Skeletal muscle tissue (tissue), 3 donors: ENCODE measurements at regions not wholly inside any gene's neighbourhood (a gene's known extent, or its start where the extent isn't known, plus 50 kb on each side); places are given as distances from the start of the nearest gene placed in this dataset.

ENCODE experiments used
- H3K27ac ChIP-seq: one replicate; pipeline ENCODE4 v1.7.0; 2013; ENCODE audit warnings: mild to moderate bottlenecking, low read depth, low read length, inconsistent platforms
- H3K27me3 ChIP-seq, 3 donors: one replicate each; pipeline ENCODE4 v1.7.0; 2013; ENCODE audit warnings: low read length in 3 of 3; ENCODE audit not compliant: control insufficient read depth in 3 of 3, insufficient read depth in 3 of 3
- H3K36me3 ChIP-seq, 3 donors: one replicate each; pipeline ENCODE4 v1.7.0; 2013; ENCODE audit warnings: low read length in 3 of 3; ENCODE audit not compliant: control insufficient read depth in 3 of 3, insufficient read depth in 3 of 3
- H3K4me1 ChIP-seq, 3 donors: one replicate each; pipeline ENCODE4 v1.7.0; 2013; ENCODE audit warnings: low read length in 3 of 3, mild to moderate bottlenecking in 3 of 3; ENCODE audit not compliant: control insufficient read depth in 3 of 3, insufficient read depth in 3 of 3
- H3K4me3 ChIP-seq, 3 donors: one replicate each; pipeline ENCODE4 v1.7.0; 2013; ENCODE audit warnings: low read length in 3 of 3
- H3K9ac ChIP-seq, 3 donors: one replicate each; pipeline ENCODE4 v1.7.0; 2013; ENCODE audit warnings: low read length in 3 of 3, mild to moderate bottlenecking in 3 of 3, moderate library complexity in 2 of 3, low read depth in 1 of 3
- H3K9me3 ChIP-seq, 3 donors: one replicate each; pipeline ENCODE4 v1.7.0; 2013; ENCODE audit warnings: low read length in 3 of 3; ENCODE audit not compliant: control insufficient read depth in 3 of 3
- donor health status: Osteomylitis.

DNA sequence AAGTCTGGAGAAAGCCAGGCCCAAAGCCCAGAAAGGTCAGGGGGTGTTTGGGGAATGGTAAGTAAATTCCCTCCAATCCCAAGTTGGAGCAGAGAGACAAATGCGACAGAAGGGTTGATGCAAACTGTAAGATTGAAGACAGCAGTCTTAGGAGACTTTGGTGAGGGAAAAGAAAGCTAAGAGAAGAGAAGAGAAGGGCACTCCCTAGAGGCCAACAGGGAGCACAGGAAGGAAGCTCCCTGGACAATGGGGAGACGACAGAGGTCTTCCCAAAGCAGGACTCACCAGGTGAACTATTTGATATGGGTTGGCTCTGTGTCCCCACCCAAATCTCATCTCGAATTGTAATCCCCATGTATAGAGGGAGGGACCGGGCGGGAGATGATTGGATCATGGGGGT lies 151.5 kb downstream of the KIF20B start:
- no peak overlapping the region for H3K9ac ChIP-seq
- H3K4me3 ChIP-seq, result no peak overlapping the region
- H3K9me3 ChIP-seq, result peaks cover 0 to 4% (median 0%) of the 10 kb centered on the region in 3 donors
- H3K27ac ChIP-seq, result no peak overlapping the region
- peaks cover 0 to 7% (median 0%) of the 10 kb centered on the region in 3 donors for H3K27me3 ChIP-seq
- no peaks in the 10 kb centered on the region for H3K36me3 ChIP-seq
- H3K4me1 ChIP-seq, result no peaks in the 10 kb centered on the region

DNA sequence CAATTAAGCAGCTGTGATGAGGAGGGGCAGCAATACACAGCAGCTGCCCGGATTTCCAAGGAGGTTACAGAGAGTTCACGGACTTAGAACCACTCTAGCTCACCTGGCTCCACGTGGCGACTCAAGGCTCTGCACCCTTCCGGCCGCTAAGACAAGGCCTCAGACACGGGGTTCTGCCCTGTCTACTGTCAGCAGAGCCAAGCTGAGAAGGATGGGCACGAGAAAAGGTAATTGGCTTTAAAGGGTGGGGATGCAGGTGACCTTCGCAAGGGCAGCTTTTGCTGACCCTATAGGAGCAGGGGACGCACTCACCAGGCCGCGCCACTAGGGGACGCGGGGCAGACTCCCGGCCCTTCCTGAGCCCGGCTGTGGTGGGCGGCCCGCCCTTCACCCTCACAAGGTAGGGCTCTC lies 152.4 kb downstream of the KIF20B start:
- Histone ChIP-seq H3K9ac (no peak overlapping the region), H3K4me1 (no peaks in the 10 kb centered on the region), H3K27ac (no peak overlapping the region), H3K9me3 (peaks cover 0 to 4% (median 0%) of the 10 kb centered on the region in 3 donors), H3K36me3 (no peaks in the 10 kb centered on the region), H3K27me3 (peaks cover 0 to 7% (median 0%) of the 10 kb centered on the region in 3 donors), H3K4me3 (no peak overlapping the region)

DNA sequence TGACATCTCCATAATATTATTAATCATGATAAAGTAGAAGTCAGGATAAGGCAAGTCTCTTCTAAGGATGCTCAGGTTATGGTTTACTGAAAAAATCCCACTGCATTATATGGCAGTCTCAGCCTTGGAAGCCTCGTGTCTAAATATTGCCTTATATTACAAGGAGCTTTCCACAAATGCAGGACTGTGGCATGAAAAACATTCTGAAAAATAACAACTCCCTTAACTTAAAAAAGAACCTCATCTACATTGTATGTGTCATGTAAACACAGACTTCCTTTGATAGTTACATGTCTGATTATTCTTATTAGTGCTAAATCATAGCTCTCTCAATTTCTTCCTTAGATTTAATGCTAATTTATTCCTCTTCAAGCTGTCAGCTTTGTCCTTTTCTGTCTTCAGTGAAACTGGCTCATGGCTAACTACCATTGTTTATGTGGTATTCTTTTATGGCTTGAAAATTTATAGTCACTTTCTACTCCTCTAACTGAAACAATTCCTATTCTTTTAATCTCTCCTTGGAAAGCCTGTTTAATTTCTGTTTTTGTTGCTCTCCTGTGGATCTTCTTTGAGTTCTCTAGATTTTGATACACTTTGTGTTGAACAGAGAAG lies 156.1 kb downstream of the KIF20B start:
- H3K9ac ChIP-seq, result no peak overlapping the region
- H3K27me3 ChIP-seq, result peaks cover 0 to 7% (median 0%) of the 10 kb centered on the region in 3 donors
- no peaks in the 10 kb centered on the region for H3K4me1 ChIP-seq
- H3K9me3 ChIP-seq, result no peaks in the 10 kb centered on the region
- H3K4me3 ChIP-seq, result no peak overlapping the region
- no peak overlapping the region for H3K27ac ChIP-seq
- H3K36me3 ChIP-seq, result no peaks in the 10 kb centered on the region

DNA sequence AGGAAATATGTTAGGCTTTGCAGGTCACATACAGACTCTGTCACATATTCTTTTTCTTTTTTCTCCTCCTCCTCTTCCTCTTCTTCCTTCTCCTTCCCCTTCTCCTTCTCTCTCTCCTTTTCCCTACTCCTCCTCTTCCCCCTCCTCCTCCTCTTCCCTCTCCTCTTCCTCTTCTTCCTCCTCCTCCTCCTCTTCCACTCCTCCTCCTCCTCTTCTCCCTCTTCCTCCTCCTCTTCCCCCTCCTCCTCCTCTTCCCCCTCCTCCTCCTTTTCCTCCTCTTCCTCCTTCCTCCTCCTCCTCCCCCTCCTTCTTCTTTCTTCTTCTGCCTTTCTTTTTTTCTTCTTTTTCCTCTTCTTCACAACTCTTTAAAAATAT lies 159.8 kb downstream of the KIF20B start:
- Histone ChIP-seq H3K27ac (no peak overlapping the region), H3K9me3 (no peaks in the 10 kb centered on the region), H3K4me3 (no peak overlapping the region)

DNA sequence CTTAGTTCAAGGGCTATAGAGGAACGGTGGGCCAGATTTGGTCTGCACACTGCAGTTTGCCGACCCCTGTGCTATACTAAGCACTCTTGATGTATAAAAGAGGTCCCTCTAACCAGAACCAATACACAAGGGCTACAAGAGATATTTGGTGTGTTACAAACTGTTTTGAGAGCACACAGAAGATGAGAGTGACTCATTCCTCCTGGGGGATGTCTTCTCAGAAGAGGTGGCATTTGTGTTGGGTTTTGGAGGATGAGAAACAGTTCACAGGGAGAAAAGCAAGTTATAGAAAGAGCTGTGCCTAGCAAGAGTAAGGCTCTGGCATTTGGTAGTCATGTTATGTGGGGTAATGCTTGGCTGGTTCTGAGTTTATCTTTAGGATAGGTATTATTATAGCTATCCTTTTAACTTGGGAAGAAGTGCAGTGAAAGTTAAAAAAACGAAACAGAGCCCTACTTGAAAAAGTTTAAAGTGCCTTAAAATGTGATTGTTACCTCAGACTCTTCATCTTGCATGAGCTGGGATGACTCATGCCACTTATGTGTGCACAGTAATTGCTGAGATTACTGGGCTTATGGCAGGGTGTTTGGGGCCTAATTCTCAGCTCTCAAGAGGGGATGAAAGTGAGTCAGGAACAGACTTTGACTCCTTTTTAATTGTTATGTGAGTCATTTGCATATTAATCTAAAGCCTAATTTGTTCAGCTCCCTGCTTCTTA lies 160.4 kb downstream of the KIF20B start:
- Histone ChIP-seq H3K9ac (no peak overlapping the region), H3K4me1 (no peaks in the 10 kb centered on the region), H3K27ac (no peak overlapping the region), H3K9me3 (no peaks in the 10 kb centered on the region), H3K36me3 (no peaks in the 10 kb centered on the region), H3K27me3 (no peaks in the 10 kb centered on the region), H3K4me3 (no peak overlapping the region)

More for the DNA sequence above, 159.8 kb downstream of the KIF20B start:
- Histone ChIP-seq H3K9ac (no peak overlapping the region), H3K36me3 (no peaks in the 10 kb centered on the region), H3K27me3 (no peaks in the 10 kb centered on the region), H3K4me1 (no peaks in the 10 kb centered on the region)

DNA sequence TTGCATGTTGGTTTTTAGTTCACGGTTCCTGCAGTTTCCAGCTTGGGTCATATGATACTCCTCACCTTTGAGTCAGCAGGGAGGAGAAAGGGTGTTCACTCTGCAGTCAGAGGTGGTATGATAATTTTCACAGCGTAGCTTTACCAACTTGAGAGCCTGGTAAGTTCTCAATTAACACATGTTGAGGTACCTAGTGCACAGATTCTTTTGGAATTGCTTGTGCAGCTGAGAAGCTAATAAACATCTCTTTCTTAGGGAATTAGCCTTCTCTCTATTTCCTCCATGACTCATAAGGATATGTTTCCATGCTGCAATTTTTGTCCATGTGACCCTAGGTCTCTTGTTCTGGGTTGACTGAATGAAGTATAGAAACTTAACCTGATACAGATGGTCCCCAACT lies 166.6 kb downstream of the KIF20B start:
- no peak overlapping the region for H3K4me3 ChIP-seq
- no peak overlapping the region for H3K9ac ChIP-seq
- no peak overlapping the region for H3K27ac ChIP-seq
- no peaks in the 10 kb centered on the region for H3K4me1 ChIP-seq
- no peaks in the 10 kb centered on the region for H3K36me3 ChIP-seq
- no peaks in the 10 kb centered on the region for H3K9me3 ChIP-seq
- H3K27me3 ChIP-seq, result no peaks in the 10 kb centered on the region

DNA sequence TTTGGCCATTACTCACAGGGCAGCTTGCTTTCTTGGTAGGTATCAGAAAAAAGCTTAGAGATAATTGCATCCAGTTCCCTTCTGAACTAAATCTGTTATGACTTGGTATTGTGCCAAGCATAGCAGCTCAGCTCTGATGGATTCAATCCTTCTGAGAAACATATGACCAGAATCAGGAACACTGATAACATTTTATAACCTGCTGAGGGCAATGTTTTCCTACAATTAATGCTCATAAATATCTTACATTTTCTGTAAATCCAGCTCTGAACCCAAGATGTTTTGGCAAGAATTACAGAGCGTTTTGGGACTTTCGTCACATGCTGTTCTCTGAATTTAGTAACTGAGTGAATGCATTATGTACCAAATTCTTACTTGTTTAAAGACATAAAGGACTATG lies 167.8 kb downstream of the KIF20B start:
- no peak overlapping the region for H3K27ac ChIP-seq
- no peaks in the 10 kb centered on the region for H3K27me3 ChIP-seq
- H3K36me3 ChIP-seq, result no peaks in the 10 kb centered on the region
- no peaks in the 10 kb centered on the region for H3K4me1 ChIP-seq
- no peak overlapping the region for H3K9ac ChIP-seq
- H3K4me3 ChIP-seq, result no peak overlapping the region
- H3K9me3 ChIP-seq, result no peaks in the 10 kb centered on the region

DNA sequence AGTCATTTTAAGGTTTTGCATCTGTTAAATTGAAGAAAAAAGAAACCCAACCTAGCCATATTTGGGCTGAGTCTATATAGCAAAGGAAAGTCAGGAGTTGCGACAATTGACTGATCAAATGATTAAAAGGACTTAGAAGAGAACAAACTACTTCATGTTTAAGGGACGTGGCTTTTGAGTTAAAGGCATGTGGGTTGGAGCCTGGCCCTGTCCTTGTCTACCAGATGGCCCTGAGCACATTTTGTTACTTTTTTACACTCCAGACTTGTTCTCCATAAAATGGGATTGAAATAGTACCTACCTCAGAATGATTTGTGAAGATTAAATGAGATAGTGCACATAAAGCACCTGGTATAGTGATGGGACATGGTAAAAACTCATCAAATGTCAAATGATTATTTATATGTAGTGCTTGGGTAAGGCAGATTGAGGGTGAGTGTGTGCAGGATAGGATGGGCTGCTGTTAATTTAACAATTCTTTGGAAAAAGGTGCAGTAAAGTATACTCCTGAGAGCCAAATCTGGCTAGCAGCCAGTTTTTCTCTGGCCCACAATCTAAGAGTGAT lies 168.3 kb downstream of the KIF20B start:
- H3K36me3 ChIP-seq, result no peaks in the 10 kb centered on the region
- H3K4me1 ChIP-seq, result no peaks in the 10 kb centered on the region
- no peak overlapping the region for H3K27ac ChIP-seq
- no peaks in the 10 kb centered on the region for H3K9me3 ChIP-seq
- H3K9ac ChIP-seq, result no peak overlapping the region
- H3K4me3 ChIP-seq, result no peak overlapping the region
- no peaks in the 10 kb centered on the region for H3K27me3 ChIP-seq

DNA sequence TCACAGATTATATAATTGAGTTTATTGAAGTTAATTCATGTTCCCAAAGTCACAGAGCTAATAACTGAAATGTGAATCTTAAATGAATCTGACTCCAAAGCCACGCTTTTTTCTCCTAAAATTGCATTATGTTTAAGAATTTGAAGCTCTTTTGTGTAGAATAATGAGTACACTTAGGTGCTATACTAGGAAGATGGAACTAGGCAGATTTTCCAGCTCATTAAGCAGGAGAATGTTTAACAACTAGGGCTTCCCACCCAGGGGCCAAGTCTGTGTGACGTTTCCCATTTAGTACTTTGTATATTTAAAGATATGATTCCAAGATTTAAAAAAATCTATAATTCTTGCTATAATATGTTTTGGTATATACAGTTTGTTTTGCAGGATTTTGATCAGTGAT lies 169.5 kb downstream of the KIF20B start:
- Histone ChIP-seq H3K27me3 (no peaks in the 10 kb centered on the region), H3K27ac (no peak overlapping the region), H3K4me1 (no peaks in the 10 kb centered on the region), H3K4me3 (no peak overlapping the region), H3K9me3 (no peaks in the 10 kb centered on the region), H3K36me3 (no peaks in the 10 kb centered on the region), H3K9ac (no peak overlapping the region)

DNA sequence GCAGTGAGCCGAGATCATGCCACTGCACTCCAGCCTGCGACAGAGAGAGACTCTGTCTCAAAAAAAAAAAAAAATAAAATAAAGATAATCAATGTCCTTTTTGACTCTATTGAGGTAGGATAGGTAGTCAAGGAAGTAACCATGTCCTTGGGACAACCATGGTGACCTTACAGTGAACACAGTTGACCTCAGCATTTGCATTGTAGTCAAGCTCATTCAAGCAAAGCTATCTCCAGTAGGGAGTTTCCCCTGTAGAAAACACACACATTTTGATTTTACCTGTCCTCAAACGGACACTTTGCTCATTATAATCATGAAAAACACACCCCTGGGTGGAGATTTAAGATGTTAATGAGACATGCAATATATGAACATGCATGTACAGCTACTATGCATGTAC lies 171.7 kb downstream of the KIF20B start:
- Histone ChIP-seq H3K9me3 (no peaks in the 10 kb centered on the region), H3K4me1 (no peaks in the 10 kb centered on the region), H3K36me3 (no peaks in the 10 kb centered on the region), H3K27ac (no peak overlapping the region), H3K27me3 (no peaks in the 10 kb centered on the region), H3K4me3 (no peak overlapping the region), H3K9ac (no peak overlapping the region)
